Ishikawa (cell line): ENCODE measurements at regions not wholly inside any gene's neighbourhood (a gene's known extent, or its start where the extent isn't known, plus 50 kb on each side); places are given as distances from the start of the nearest gene placed in this dataset.

Experiments
- CEBPB ChIP-seq: IDR thresholded peaks from 2 replicates; pipeline ENCODE4 v1.6.1; 2012
- CREB1 ChIP-seq: IDR thresholded peaks from 2 replicates; pipeline ENCODE4 v1.6.1; 2012; ENCODE audit warnings: low read depth
- EGR1 ChIP-seq: IDR thresholded peaks from 2 replicates; pipeline ENCODE4 v1.6.1; 2012
- EP300 ChIP-seq: IDR thresholded peaks from 2 replicates; pipeline ENCODE4 v1.6.1; 2012; ENCODE audit warnings: borderline replicate concordance
- FOXM1 ChIP-seq: IDR thresholded peaks from 2 replicates; pipeline ENCODE4 v1.6.1; 2012; ENCODE audit warnings: low read depth, borderline replicate concordance
- NFIC ChIP-seq: IDR thresholded peaks from 2 replicates; pipeline ENCODE4 v1.6.1; 2012
- RAD21 ChIP-seq: IDR thresholded peaks from 2 replicates; pipeline ENCODE4 v1.6.1; 2012; ENCODE audit warnings: low read depth
- TAF1 ChIP-seq: IDR thresholded peaks from 2 replicates; pipeline ENCODE4 v1.6.1; 2012; ENCODE audit warnings: low read depth, mild to moderate bottlenecking
- YY1 ChIP-seq: IDR thresholded peaks from 2 replicates; pipeline ENCODE4 v1.6.1; 2012; ENCODE audit warnings: low read depth
- ZBTB7A ChIP-seq: IDR thresholded peaks from 2 replicates; pipeline ENCODE4 v1.6.1; 2012; ENCODE audit warnings: low read depth
- TF ChIP-seq, protein P1 (sequence below): IDR thresholded peaks from 2 replicates; pipeline ENCODE4 v1.6.1; 2012; ENCODE audit warnings: low read depth, mild to moderate bottlenecking
- TF ChIP-seq, protein P2 (sequence below): IDR thresholded peaks from 2 replicates; pipeline ENCODE4 v1.6.1; 2012
- TF ChIP-seq, protein P3 (sequence below): IDR thresholded peaks from 2 replicates; pipeline ENCODE4 v1.6.1; 2012

DNA sequence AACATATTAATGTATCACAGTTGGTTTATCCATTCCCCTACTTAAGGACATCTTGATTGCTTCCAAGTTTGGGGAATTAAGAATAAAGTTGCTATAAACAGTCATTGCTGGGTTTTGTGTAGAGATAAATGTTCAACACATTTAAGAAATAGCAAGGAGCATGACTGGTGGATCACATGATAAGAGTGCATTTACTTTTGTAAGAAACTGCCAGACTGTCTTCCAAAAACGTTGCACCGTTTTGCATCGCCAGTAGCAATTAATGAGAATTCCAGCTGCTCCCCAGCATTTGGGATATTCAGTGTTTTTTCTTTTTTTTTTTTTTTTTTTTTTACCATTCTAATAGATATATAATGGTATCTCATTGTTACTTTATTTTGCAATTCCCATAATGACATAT, 695.7 kb upstream of the GJE1 start:
- TF ChIP-seq, protein P1, sequence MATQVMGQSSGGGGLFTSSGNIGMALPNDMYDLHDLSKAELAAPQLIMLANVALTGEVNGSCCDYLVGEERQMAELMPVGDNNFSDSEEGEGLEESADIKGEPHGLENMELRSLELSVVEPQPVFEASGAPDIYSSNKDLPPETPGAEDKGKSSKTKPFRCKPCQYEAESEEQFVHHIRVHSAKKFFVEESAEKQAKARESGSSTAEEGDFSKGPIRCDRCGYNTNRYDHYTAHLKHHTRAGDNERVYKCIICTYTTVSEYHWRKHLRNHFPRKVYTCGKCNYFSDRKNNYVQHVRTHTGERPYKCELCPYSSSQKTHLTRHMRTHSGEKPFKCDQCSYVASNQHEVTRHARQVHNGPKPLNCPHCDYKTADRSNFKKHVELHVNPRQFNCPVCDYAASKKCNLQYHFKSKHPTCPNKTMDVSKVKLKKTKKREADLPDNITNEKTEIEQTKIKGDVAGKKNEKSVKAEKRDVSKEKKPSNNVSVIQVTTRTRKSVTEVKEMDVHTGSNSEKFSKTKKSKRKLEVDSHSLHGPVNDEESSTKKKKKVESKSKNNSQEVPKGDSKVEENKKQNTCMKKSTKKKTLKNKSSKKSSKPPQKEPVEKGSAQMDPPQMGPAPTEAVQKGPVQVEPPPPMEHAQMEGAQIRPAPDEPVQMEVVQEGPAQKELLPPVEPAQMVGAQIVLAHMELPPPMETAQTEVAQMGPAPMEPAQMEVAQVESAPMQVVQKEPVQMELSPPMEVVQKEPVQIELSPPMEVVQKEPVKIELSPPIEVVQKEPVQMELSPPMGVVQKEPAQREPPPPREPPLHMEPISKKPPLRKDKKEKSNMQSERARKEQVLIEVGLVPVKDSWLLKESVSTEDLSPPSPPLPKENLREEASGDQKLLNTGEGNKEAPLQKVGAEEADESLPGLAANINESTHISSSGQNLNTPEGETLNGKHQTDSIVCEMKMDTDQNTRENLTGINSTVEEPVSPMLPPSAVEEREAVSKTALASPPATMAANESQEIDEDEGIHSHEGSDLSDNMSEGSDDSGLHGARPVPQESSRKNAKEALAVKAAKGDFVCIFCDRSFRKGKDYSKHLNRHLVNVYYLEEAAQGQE: no peak
- TF ChIP-seq FOXM1 (no peak), EGR1 (no peak), ZBTB7A (no peak), EP300 (no peak), TAF1 (no peak), CEBPB (no peak), CREB1 (no peak), YY1 (no peak), RAD21 (no peak), NFIC (no peak)
- TF ChIP-seq, protein P2, sequence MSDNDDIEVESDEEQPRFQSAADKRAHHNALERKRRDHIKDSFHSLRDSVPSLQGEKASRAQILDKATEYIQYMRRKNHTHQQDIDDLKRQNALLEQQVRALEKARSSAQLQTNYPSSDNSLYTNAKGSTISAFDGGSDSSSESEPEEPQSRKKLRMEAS: no peak
- TF ChIP-seq, protein P3, sequence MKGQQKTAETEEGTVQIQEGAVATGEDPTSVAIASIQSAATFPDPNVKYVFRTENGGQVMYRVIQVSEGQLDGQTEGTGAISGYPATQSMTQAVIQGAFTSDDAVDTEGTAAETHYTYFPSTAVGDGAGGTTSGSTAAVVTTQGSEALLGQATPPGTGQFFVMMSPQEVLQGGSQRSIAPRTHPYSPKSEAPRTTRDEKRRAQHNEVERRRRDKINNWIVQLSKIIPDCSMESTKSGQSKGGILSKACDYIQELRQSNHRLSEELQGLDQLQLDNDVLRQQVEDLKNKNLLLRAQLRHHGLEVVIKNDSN: no peak
